HG03571 (cell line): ENCODE measurements at regions not wholly inside any gene's neighbourhood (a gene's known extent, or its start where the extent isn't known, plus 50 kb on each side); places are given as distances from the start of the nearest gene placed in this dataset.

Experiments
- ATAC-seq: cut with Tn5 transposase; IDR thresholded peaks from one replicate; pipeline ENCODE4 v1.9.1; 2021; ENCODE audit not compliant: unreplicated experiment

DNA sequence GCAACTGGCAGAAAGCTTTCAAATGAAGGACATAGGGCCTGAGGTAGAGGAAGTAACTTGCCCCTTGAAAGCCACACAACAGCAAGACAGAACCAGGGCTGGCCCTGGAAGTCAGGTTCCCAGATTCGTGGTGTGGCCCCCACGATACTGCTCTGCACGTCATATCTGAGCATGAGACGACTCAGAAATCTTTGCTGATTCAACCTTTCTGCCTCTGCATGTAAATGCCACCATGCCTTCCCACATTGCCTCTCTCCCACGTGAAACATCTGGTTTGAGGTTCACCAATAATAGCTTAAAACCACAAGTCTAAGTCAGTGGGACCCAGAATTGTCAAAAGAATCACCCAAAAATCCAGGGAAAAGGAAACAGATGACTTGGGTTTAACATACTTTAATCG is 214.0 kb upstream of the TRIB2 start:
- no peak for ATAC-seq

DNA sequence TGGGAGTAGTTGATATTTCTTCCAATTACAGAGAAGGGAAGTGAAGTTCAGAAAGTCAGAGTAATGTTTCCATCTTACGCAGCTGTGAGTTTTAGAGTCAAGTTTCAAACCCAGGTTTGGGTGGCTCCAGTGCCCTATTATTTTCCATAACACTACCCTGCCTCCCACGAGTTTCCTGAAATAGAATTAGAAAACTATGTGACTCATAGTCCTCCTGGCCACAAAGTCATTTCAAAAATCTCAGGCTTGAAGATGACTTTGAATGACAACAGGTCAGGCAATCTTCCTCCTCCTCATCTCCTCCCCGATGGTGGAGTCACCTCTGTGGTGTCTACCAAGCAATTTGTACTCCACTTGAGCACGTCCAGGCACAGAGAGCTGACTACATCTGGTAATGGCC is 212.3 kb upstream of the TRIB2 start:
- ATAC-seq = no peak

DNA sequence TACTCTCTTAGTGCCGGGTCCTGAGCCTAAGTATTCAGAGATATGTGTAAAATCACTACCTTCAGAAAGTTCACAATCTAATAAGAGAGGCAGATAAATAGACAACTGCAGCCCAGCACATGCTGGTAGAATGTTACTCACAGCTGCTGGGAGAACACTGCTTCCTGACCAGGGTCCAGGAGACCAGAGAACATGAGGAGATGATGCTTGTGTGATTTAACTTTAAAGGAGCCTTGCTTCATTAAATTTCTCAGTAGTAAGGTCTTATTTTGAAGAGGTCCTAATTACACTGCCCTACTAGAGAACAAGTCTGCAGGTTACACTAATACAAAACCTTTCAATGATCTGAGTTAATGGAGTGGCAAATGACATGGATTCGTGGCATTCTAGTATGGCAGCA is 209.9 kb upstream of the TRIB2 start:
- ATAC-seq = no peak

DNA sequence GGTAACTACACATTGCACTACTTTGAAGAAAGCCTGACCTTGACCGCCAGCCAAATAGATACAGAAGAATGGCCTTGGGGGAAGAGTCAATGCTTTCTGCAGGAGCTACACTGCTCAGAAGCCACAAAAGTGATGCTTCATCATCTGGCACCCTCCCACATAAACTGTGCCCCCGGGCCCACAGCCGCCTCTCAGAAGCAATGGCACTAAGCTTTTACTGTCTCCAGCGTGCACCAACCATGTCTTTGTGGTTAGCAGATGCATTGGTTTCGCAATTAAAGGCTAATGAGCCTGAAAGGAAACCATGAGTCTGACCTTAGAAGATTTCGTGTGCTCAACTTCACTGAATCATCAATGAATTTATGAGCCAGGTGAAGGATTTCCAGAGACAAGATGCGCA is 209.4 kb upstream of the TRIB2 start:
- ATAC-seq = peak; percentile 83

DNA sequence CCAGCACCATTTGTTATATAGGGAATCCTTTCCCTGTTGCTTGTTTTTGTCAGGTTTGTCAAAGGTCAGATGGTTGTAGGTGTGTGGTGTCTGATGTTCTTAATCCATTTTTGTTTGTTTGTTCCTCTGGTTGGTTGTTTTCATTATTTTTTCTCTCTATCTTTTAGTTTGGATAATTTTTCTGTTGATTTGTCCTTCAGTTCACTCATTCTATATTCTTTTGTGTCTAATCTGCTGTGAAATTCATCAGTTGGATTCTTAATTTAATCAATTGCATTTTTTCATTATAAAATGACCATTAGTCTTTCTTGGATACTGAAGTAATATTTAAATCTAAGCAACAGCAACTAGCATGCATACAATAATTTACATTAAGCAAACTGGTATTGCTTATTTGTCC is 206.7 kb upstream of the TRIB2 start:
- no peak for ATAC-seq

DNA sequence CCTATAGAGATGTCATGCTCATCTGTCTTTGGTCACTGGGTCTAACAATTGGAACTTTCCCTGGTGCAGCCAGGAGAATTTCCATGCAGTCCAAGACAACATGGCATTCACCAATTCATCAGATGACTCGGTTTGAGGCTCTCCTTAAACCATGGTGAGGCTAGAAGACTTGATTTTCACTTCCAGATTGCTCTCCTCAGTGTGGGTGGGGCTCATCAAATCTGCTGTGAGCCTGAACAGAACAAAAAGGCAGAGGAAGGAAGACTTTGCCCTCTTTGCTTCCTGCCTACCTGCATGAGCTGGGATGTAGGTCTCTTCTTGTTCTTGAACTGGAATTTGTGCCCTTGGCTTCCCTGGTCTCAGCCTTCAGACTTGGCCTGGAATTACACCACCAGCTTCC is 203.4 kb upstream of the TRIB2 start:
- no peak for ATAC-seq

- no peak for ATAC-seq
Observed at GRCh38 chr2:12514168-12514567, 202.6 kb upstream of the TRIB2 start.

DNA sequence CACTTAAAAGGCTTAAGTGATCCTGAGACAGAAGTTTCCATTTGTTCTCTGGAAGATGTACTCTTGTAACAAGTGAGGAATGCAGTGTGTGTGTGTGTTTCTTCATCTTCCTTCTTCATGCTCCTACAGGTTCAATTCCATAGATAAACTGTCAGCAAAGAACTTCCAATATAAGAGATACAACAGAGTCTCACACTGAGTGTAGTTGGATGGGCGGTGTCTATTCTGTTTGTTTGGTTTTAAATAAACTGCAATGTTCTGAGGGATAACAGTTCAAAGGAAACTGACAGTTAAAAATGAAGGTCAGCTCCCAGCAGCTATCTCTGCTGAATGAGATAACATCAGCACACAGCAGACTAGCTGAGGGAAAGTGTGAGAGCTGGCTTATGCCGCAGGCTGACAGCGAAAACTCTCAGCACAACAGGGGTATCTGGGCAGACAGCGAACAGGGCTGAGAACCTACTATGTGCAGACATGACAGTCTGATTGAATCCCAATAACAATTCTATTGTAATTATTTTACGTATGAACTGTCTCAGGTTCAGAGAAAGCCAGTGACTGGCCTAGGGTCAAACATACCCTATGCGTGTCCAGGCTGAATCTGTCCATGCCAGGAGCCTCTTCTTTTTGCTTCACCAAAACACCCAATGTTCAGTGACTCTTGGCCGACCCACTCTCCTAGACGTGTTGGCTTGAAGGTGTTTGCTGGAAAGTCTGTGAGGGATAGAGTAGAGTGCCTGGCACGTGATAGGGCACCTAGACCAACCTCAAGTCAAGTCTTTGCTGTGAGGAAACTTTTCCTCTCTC is 201.9 kb upstream of the TRIB2 start:
- ATAC-seq = no peak

GRCh38 chr2:12515871-12516270 is 200.9 kb upstream of the TRIB2 start:
- ATAC-seq = no peak

GRCh38 chr2:12533337-12534005 is 183.3 kb upstream of the TRIB2 start:
- ATAC-seq = no peak

GRCh38 chr2:12534646-12535263 is 182.0 kb upstream of the TRIB2 start:
- no peak for ATAC-seq

DNA sequence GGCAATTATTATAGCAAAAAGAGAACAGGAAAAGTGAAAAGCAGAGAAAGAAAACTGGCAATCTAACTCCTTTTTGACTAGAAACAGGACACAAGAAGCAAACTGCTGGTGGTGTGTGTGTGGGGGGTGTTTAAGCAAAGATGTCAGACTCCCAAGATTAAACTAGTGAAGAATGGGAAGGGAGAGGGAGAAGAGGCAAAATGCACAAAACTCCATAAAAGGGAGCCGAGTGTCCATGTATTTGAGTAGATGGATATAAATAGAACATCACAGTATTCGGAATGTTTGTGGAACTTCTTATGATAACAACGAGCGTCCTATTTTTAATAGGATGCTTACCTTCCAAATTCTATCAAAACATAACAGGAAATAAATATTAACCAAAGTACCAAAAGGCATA is 179.8 kb upstream of the TRIB2 start:
- ATAC-seq = no peak

- no peak for ATAC-seq
Observed at GRCh38 chr2:12538138-12538694, 178.5 kb upstream of the TRIB2 start.

DNA sequence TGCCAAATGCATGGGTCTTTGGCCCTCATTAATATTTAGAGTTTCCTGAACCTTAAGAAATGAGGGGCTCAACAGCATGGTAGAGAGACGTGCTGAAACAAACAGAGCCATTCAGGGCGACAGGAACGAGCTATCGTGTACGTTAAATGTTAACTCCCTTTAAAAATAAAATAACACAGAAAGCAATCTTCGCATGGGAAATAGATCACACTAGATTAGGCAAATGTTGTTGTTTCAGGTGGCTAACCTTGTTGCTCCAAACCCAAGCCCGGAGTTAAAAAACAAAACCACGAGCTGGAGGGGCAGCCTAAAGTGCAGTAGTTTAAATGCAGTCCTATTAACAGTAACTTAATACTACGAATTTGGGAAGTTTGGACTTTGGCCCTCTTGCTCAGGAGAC is 177.4 kb upstream of the TRIB2 start:
- no peak for ATAC-seq

DNA sequence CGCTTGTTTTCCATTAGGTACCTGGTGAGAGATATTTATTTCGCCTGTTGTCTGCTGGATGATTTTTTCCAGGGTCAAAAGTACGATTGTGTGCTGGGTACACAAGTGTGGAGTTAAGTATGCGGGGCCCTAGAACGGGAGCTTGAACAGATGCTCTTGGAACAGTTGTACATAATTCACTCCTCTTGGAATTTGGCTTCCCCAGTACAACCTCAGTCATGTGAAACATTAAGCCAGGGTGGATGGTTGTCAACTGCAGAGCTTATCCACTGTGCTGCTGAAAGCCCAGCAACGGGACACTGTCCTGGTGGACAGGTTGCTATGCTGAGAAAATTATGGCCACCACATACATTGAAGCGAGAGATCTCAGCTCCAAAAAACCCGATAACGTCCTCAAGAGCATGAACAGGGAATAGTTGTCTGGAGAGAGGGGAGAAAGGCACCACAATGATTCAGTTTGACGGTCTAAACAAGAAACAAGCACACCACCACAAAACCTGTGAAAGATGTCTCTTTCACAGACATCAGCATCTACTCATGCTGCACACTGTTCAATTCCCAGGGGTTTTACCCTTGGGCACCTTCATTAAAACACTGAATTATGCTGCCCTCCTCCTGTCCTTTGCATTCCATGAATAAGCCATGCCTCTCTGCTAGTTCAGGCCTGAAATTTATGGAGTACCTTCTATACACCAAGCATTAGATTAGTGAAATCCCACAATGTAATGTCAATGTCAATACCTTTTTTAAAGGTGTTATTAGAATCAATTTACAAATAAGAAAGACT is 176.8 kb upstream of the TRIB2 start:
- ATAC-seq = no peak

DNA sequence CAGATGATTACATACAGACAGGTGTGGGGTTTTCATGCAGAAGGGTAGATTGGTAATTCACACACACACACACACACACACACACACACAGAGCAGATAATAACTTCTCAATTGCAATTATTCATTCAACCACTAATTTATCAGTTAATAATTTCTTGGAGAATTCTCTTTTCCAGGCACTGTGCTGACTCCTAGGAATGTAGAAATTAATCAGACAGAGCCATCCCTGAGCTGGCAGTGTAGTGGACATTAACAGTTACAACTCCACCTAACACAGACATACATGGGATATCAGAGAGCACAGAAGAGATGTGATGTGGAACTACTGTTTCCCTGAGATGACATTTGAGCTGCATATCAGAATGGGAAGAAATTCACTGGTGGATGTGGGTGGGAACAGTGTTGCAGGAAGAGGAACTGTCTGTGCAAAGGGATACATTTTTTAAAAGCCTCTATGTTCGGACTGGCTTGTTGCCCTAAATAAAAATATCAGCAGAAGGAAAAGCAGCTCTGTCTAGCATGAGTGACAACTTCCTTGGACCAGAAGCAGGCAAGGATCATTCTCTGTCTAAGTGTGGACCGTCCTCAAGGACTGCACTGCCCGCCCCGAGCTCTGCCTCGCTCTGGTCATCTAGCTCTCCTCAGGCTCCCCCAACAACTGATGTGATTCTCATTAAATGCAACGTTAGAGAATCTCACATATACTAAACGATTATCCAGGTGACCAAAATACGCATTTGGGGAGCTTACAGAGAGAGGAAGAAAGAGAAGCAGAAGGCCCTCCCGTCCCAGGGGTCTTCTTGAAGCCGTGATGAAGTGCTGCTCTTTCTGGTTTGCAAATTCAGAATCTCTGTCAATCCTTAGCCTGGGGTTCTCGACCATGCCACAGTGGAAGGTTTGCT is 173.4 kb upstream of the TRIB2 start:
- ATAC-seq = no peak

DNA sequence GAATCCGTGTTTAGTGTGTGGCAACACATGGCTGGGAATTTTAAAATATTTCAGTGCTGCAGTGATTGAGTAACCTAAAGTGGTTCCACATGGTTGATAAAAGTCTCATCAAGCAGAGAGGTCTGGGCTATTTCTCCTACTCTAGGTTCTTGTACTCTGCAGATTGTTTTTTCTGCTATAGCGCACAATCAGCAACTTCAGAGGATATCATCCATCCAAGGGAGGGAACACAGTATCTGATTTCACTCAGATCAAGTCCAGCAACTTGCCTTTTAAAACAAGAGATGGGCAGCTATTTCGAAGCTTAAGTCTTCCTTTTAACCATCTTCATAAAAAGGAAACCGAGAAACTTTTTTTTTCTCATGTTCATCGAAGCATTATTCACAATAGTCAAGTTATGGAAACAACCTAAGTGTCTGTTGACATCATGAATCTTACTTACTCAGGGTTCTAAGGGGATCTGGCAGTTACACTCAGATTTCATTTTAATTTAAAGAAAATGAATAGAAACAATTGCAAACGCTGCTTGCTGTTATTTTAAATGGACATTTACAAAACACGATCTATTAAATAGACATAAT is 172.7 kb upstream of the TRIB2 start:
- peak; percentile 80 for ATAC-seq

DNA sequence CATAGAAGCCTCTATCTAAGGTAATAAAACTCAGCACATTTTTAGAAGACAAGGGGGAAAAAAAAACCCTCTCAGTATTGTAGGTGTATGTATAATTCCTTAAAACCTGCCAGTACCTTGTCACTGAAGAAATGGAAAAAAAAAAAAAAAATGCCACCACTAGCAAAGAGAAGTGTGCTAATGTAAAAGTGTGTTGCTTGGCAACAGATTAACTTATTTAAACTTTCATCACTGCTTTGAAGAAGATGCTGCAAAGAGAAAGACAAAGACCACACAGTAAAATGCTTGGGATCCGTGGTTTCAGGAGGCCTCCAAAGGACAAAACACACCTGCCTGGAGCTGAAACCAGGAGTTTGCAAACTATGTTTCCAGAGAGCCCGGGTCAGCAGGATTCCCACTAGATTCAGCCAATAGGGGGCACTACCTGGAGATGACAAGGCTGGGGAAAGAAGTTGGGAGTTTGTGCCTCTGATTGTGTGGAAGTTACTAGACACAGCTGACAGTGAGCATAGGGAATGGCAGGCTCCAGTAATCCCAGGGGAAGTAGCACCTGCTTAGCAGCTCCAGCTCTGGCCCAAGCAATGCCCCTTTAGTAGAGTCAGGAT is 169.1 kb upstream of the TRIB2 start:
- no peak for ATAC-seq

GRCh38 chr2:12548906-12549305 is 167.8 kb upstream of the TRIB2 start:
- ATAC-seq = no peak
